SK-N-SH (cell line): ENCODE measurements at regions not wholly inside any gene's neighbourhood (a gene's known extent, or its start where the extent isn't known, plus 50 kb on each side); places are given as distances from the start of the nearest gene placed in this dataset.

Experiments
- CTCF ChIA-PET: fragments of 300-600, 350-600 bp; formaldehyde crosslinking; extraction: SDS; loops from one replicate; lab custom pipeline; 2021; lab: Yijun Ruan, JAX
- POLR2A ChIA-PET: fragments of 350-600 bp; sonication (Branson Sonifier 250); formaldehyde crosslinking; extraction: SDS; loops from one replicate; lab custom pipeline; 2020; ENCODE audit warnings: antibody characterized with exemption, inconsistent platforms; lab: Yijun Ruan, JAX
- DNase-seq: peaks from one replicate; pipeline ENCODE4 v3.0.0; 2012
- H2AFZ ChIP-seq: fragments of 200-600 bp; sonication (generic); 2 replicates; pipeline ENCODE4 v1.8.1; 2016; ENCODE audit warnings: antibody characterized with exemption, mild to moderate bottlenecking, low read depth
- H3F3A ChIP-seq: fragments of 200-600 bp; sonication (generic); replicated peaks from 2 replicates; pipeline ENCODE3; 2016; ENCODE audit warnings: antibody characterized with exemption, mild to moderate bottlenecking; ENCODE audit not compliant: insufficient read depth
- H3K27ac ChIP-seq, 2 experiments: fragments of 200-500 bp in 1 of 2; fragments of 200-600 bp in 1 of 2; sonication (Bioruptor generic) in 1 of 2; sonication (generic), shearing (Covaris generic) in 1 of 2; 2 replicates each; pipeline versions ENCODE4 v1.5.1 to v1.6.1; 2014 to 2016; ENCODE audit warnings: low read depth in 2 of 2, inconsistent platforms in 1 of 2, low read length in 1 of 2, mild to moderate bottlenecking in 1 of 2, mixed read lengths in 1 of 2
- H3K27me3 ChIP-seq: fragments of 200-600 bp; sonication (generic), shearing (Covaris generic); 2 replicates; pipeline ENCODE4 v1.6.1; 2016; ENCODE audit warnings: mixed run types; ENCODE audit not compliant: insufficient read depth
- H3K36me3 ChIP-seq, 2 experiments: fragments of 200-500 bp in 1 of 2; fragments of 200-600 bp in 1 of 2; sonication (Bioruptor generic) in 1 of 2; sonication (generic) in 1 of 2; replicated peaks in 1 of 2; 2 replicates each; pipeline versions ENCODE3 to v1.5.1; 2014 to 2016; ENCODE audit warnings: low read length in 1 of 2, mild to moderate bottlenecking in 1 of 2; ENCODE audit not compliant: insufficient read depth in 2 of 2, control insufficient read depth in 1 of 2
- H3K4me1 ChIP-seq, 2 experiments: fragments of 200-500 bp in 1 of 2; fragments of 200-600 bp in 1 of 2; sonication (Bioruptor generic) in 1 of 2; sonication (generic), shearing (Covaris generic) in 1 of 2; 2 replicates each; pipeline versions ENCODE4 v1.5.1 to v1.6.1; 2014 to 2016; ENCODE audit warnings: low read depth in 1 of 2, low read length in 1 of 2, mixed run types in 1 of 2; ENCODE audit not compliant: insufficient read depth in 2 of 2, control insufficient read depth in 1 of 2
- H3K4me2 ChIP-seq: fragments of 200-600 bp; sonication (generic), shearing (Covaris generic); 2 replicates; pipeline ENCODE4 v1.6.1; 2017; ENCODE audit warnings: mixed run types
- H3K4me3 ChIP-seq, 2 experiments: fragments of 200-500 bp in 1 of 2; fragments of 200-600 bp in 1 of 2; sonication (Bioruptor generic) in 1 of 2; sonication (generic), shearing (Covaris generic) in 1 of 2; 2 replicates each; pipeline versions ENCODE4 v1.5.1 to v1.8.1; 2014 to 2016; ENCODE audit warnings: low read depth in 2 of 2, inconsistent platforms in 1 of 2, low read length in 1 of 2, mild to moderate bottlenecking in 1 of 2, mixed read lengths in 1 of 2, moderate library complexity in 1 of 2
- H3K79me2 ChIP-seq: fragments of 200-600 bp; sonication (generic); 2 replicates; pipeline ENCODE4 v1.8.1; 2017; ENCODE audit warnings: mild to moderate bottlenecking; ENCODE audit not compliant: insufficient read depth
- H3K9ac ChIP-seq: fragments of 200-600 bp; sonication (generic); 2 replicates; pipeline ENCODE4 v1.6.1; 2017; ENCODE audit warnings: mixed run types
- H3K9me2 ChIP-seq: fragments of 200-600 bp; sonication (generic); 2 replicates; pipeline ENCODE4 v1.6.1; 2017; ENCODE audit warnings: mixed run types
- H3K9me3 ChIP-seq: fragments of 200-600 bp; sonication (generic); 2 replicates; pipeline ENCODE4 v1.6.1; 2017; ENCODE audit warnings: mixed run types, mild to moderate bottlenecking, moderate library complexity
- H4K20me1 ChIP-seq: fragments of 200-600 bp; sonication (generic); 2 replicates; pipeline ENCODE4 v1.6.1; 2017; ENCODE audit warnings: mild to moderate bottlenecking, mixed run types; ENCODE audit not compliant: insufficient read depth
- EZH2phosphoT487 ChIP-seq: fragments of 200-600 bp; sonication (generic); IDR thresholded peaks from 2 replicates; pipeline ENCODE4 v1.6.1; 2017; ENCODE audit warnings: low read depth, mixed run types, mild to moderate bottlenecking, antibody characterized with exemption, moderate library complexity, borderline replicate concordance
- FOXM1 ChIP-seq: IDR thresholded peaks from 2 replicates; pipeline ENCODE4 v1.4.0; 2012; ENCODE audit warnings: low read depth, mild to moderate bottlenecking
- GATA2 ChIP-seq: sonication (generic); formaldehyde crosslinking; IDR thresholded peaks from 2 replicates; pipeline ENCODE4 v1.5.0; 2020; ENCODE audit warnings: mild to moderate bottlenecking, missing genetic modification reagents
- RAD21 ChIP-seq: IDR thresholded peaks from 2 replicates; pipeline ENCODE4 v1.6.1; 2012; ENCODE audit warnings: mild to moderate bottlenecking, low read length
- TCF12 ChIP-seq: IDR thresholded peaks from 2 replicates; pipeline ENCODE4 v1.4.0; 2012
- WGBS: methylation state at CpG from one replicate; pipeline ENCODE4 v1.1.6; 2017; ENCODE audit warnings: low lambda C conversion rate; 5-methylcytosine and 5-hydroxymethylcytosine counted together
- TF ChIP-seq, protein P1 (sequence below): fragments of 200-600 bp; sonication (generic); IDR thresholded peaks from 2 replicates; pipeline ENCODE4 v1.6.1; 2017; ENCODE audit warnings: antibody characterized with exemption, mild to moderate bottlenecking, moderate library complexity
- TF ChIP-seq, protein P2 (sequence below): IDR thresholded peaks from 2 replicates; pipeline ENCODE4; 2012
- TF ChIP-seq, protein P3 (sequence below): fragments of 150-350 bp; IDR thresholded peaks from 2 replicates; pipeline ENCODE4 v1.6.1; 2016; ENCODE audit warnings: mild to moderate bottlenecking, low read depth, low read length

DNA sequence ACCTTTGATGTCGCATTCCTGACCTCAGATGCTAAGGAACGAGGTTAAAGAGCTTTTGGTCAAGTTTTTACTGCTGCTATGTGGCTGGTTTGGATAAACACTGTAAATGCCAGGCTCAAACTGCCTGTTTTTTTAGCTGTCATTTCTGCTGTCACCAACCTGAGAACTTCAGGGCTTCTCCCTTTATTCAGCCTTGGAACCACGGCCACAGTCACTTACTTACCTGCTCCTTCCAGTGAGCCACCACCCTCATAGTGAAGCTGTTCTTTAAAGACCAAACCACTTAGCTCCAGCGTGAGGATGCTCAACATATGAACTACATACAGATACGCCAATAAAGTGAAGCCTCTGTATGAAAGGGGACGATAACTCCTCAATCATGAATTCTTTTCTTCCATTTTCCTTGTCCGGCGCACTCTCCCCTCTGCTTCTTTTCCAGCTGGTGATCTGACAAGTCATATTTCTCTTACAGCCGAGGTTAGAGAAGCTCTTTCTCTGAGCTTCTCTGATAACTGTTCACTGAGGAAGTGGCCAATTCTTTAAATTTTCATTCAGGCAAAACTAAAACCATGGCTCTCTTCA is 152.8 kb upstream of the ANK2 start (continued):
- TF ChIP-seq GATA2 (CRISPR knock-in tag) (no peak), EZH2phosphoT487 (no peak)
- TF ChIP-seq, protein P1, sequence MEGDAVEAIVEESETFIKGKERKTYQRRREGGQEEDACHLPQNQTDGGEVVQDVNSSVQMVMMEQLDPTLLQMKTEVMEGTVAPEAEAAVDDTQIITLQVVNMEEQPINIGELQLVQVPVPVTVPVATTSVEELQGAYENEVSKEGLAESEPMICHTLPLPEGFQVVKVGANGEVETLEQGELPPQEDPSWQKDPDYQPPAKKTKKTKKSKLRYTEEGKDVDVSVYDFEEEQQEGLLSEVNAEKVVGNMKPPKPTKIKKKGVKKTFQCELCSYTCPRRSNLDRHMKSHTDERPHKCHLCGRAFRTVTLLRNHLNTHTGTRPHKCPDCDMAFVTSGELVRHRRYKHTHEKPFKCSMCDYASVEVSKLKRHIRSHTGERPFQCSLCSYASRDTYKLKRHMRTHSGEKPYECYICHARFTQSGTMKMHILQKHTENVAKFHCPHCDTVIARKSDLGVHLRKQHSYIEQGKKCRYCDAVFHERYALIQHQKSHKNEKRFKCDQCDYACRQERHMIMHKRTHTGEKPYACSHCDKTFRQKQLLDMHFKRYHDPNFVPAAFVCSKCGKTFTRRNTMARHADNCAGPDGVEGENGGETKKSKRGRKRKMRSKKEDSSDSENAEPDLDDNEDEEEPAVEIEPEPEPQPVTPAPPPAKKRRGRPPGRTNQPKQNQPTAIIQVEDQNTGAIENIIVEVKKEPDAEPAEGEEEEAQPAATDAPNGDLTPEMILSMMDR: no peak
- TF ChIP-seq, protein P2, sequence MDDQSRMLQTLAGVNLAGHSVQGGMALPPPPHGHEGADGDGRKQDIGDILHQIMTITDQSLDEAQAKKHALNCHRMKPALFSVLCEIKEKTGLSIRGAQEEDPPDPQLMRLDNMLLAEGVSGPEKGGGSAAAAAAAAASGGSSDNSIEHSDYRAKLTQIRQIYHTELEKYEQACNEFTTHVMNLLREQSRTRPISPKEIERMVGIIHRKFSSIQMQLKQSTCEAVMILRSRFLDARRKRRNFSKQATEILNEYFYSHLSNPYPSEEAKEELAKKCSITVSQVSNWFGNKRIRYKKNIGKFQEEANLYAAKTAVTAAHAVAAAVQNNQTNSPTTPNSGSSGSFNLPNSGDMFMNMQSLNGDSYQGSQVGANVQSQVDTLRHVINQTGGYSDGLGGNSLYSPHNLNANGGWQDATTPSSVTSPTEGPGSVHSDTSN: no peak
- TF ChIP-seq, all 33 proteins: peak for 0

DNA sequence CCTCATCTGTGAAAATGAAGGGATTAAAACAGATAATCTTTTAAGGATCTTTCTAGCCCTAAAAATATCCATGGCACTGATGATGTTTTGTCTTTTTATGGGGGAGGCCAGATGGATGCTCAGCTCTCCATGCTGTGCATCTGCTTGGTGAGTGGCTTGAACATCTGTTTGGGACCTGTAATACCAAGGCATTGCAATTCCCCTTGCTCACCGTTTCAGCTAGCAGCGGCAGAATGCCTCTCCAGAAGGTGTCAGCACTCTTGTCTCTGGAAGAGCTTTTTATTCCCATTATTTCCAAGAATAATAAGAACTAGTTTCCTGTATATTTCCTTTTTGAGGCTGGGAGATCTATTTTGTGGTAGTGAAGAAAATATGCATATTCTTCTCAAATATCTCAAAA is 151.9 kb upstream of the ANK2 start:
- H3K9ac ChIP-seq: no peak overlapping the region
- H3K27ac ChIP-seq: peak overlapping the region in 1 of 2 experiments; percentile 99; a peak in 2 of 4 replicates
- H3K9me2 ChIP-seq: no peaks in the 10 kb centered on the region
- H3F3A ChIP-seq: peaks cover 3% of the 10 kb centered on the region
- 78% methylated on average over 2 of the region's 2 CpGs for WGBS
- ChIA-PET CTCF (interaction anchor here (0.6 to 0.9 kb wide), 2 partner anchors 135 to 401 kb away, joined by 3 read pairs; no protein-coding TSS in a partner anchor), POLR2A (no interaction called here)
- H3K4me1 ChIP-seq: peaks cover 0 to 25% of the 10 kb centered on the region in 2 experiments; a peak in 3 of 4 replicates
- H3K4me2 ChIP-seq: no peak overlapping the region
- no peak overlapping the region for H3K4me3 ChIP-seq
- H3K9me3 ChIP-seq: no peaks in the 10 kb centered on the region
- no peaks in the 10 kb centered on the region for H4K20me1 ChIP-seq
- H3K27me3 ChIP-seq: no peaks in the 10 kb centered on the region
- TF ChIP-seq RAD21 (no peak), TCF12 (no peak), FOXM1 (no peak)
- TF ChIP-seq, protein P3, sequence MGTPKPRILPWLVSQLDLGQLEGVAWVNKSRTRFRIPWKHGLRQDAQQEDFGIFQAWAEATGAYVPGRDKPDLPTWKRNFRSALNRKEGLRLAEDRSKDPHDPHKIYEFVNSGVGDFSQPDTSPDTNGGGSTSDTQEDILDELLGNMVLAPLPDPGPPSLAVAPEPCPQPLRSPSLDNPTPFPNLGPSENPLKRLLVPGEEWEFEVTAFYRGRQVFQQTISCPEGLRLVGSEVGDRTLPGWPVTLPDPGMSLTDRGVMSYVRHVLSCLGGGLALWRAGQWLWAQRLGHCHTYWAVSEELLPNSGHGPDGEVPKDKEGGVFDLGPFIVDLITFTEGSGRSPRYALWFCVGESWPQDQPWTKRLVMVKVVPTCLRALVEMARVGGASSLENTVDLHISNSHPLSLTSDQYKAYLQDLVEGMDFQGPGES: no peak
- TF ChIP-seq, protein P1: no peak
- no peaks in the 10 kb centered on the region for H3K36me3 ChIP-seq
- H2AFZ ChIP-seq: no peak overlapping the region
- DNase-seq: no peak
- H3K79me2 ChIP-seq: no peaks in the 10 kb centered on the region
